C1 segment of cervical spinal cord (tissue), 14 donors: ENCODE measurements at regions not wholly inside any gene's neighbourhood (a gene's known extent, or its start where the extent isn't known, plus 50 kb on each side); places are given as distances from the start of the nearest gene placed in this dataset.
"Not testable (repeated sequence)": the region's sequence is repeated elsewhere in the genome, so short reads cannot be mapped to it uniquely, and the experiment has no call there.

ENCODE experiments used
- DNase-seq, 14 donors: peaks; one replicate each; lab custom pipeline; 2025; lab: John Stamatoyannopoulos, UW

GRCh38 chr9:100639854-100640253, 62.0 kb downstream of the CAVIN4 start:
- DNase-seq = no peak

- DNase-seq = no peak
Measured at GRCh38 chr9:100640447-100641050, 62.7 kb downstream of the CAVIN4 start.

GRCh38 chr9:100641166-100641565, 63.3 kb downstream of the CAVIN4 start:
- DNase-seq = no peak

GRCh38 chr9:100652850-100653249, 75.0 kb downstream of the CAVIN4 start:
- no peak for DNase-seq

- DNase-seq = no peak
Measured at GRCh38 chr9:100653643-100654334, 75.9 kb downstream of the CAVIN4 start.

- DNase-seq = not testable (repeated sequence)
Measured at GRCh38 chr9:100656851-100657250, 79.0 kb downstream of the CAVIN4 start.

- DNase-seq = no peak
Measured at GRCh38 chr9:100661668-100662067, 83.8 kb downstream of the CAVIN4 start.

GRCh38 chr9:100662122-100662521, 84.2 kb downstream of the CAVIN4 start:
- no peak for DNase-seq

GRCh38 chr9:100667448-100667847, 89.6 kb downstream of the CAVIN4 start:
- no peak for DNase-seq

- no peak for DNase-seq
Measured at GRCh38 chr9:100668024-100668423, 90.1 kb downstream of the CAVIN4 start.

GRCh38 chr9:100669968-100670367, 92.1 kb downstream of the CAVIN4 start:
- no peak for DNase-seq

- no peak for DNase-seq
Measured at GRCh38 chr9:100670719-100671118, 92.8 kb downstream of the CAVIN4 start.

- DNase-seq = no peak
Measured at GRCh38 chr9:100671898-100672297, 94.0 kb downstream of the CAVIN4 start.

GRCh38 chr9:100673249-100673648, 95.4 kb downstream of the CAVIN4 start:
- no peak for DNase-seq

GRCh38 chr9:100674419-100675122, 96.7 kb downstream of the CAVIN4 start:
- no peak for DNase-seq

- no peak for DNase-seq
Measured at GRCh38 chr9:100679834-100680233, 102.0 kb downstream of the CAVIN4 start.

GRCh38 chr9:100686420-100686819, 108.5 kb downstream of the CAVIN4 start:
- DNase-seq = no peak

- no peak for DNase-seq
Measured at GRCh38 chr9:100689635-100690034, 111.8 kb downstream of the CAVIN4 start.

GRCh38 chr9:100690438-100690837, 112.6 kb downstream of the CAVIN4 start:
- DNase-seq = no peak

GRCh38 chr9:100697339-100697738, 119.5 kb downstream of the CAVIN4 start:
- no peak for DNase-seq

- DNase-seq = no peak
Measured at GRCh38 chr9:100698945-100699344, 121.1 kb downstream of the CAVIN4 start.

- no peak for DNase-seq
Measured at GRCh38 chr9:100699668-100700067, 121.8 kb downstream of the CAVIN4 start.
